Globus pallidus (tissue), 1 donor: ENCODE measurements at regions not wholly inside any gene's neighbourhood (a gene's known extent, or its start where the extent isn't known, plus 50 kb on each side); places are given as distances from the start of the nearest gene placed in this dataset.

ENCODE experiments used
- DNase-seq: peaks from one replicate; pipeline ENCODE4 v3.0.0-alpha.2; 2015; ENCODE audit warnings: low spot score

DNA sequence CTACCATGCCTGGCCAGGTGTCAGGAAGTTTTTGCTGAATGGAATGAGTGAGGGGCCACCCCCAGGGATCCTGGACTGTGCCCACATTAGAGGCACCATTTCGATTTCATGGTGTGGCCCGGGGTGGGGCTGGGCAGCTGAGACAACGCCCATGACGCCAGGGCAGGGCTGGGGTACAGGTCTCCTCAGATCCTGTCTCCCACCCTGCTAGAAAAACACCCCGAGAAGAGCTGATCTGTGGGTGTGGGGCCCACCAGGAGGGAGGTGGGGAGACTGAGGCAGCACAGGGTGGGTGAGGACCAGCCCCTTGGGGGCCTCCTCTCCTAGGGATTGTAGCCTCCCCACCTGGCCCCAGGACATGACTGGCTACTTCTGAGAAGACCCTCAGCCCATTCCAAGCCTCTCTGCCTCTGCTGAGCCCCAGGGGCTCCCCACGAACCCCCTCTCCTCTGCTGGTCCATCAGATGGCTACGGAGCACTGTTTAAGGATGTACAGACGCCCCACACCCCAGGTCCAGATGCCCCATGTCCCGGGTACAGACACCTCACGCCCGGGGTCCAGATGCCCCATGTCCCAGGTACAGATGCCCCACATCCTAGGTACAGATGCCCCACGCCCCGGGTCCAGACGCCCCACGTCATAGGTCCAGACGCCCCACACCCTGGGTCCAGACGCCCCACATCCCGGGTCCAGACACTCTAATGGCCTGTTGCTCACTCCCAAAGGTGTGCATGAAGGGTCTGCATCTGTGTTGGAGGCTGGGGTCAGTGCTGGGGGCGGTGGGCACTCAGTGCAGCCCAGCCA lies 99.4 kb downstream of the MICALL2 start:
- no peak for DNase-seq

GRCh38 chr7:1360521-1360971 lies 98.7 kb downstream of the MICALL2 start:
- no peak for DNase-seq

GRCh38 chr7:1361016-1361755 lies 98.1 kb downstream of the MICALL2 start:
- DNase-seq: no peak

DNA sequence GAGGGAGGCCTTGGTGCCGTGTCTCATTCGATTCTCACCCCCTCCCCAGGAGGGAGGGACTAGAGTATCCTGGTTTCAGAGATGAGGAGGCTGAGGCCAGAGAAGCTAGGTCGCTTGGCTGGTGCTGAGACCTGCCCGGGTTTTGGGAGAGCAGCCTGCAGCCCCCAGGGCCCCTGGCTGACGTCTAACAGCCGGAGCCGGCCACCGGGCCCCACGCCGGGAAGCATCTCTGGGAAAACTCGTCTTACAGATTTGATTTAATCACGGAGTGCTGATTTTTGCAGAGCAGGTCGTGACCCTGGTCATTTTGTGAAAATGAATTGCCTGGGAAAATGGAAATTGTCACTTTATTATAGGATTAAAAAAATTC lies 97.5 kb downstream of the MICALL2 start:
- no peak for DNase-seq

DNA sequence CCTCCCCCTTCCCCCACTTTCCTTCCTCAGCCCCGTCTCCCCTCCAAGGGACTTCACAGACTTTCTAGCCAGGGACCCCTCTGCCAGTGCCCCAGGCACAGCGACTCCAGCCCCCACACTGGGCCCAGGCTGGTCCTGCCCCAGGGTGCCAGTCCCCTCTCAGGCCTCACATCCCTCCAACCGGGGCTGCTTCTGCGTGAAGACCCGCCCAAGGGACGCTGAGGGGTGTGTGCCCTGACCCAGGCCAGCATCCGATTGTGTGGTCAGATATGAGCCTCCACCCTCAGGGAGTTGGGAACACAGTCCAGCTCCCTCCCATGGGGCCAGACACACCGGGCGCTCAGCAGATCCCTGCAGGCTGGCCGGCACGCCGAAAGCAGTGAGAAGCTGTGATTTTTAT lies 97.0 kb downstream of the MICALL2 start:
- DNase-seq: no peak

GRCh38 chr7:1364068-1364905 lies 95.0 kb downstream of the MICALL2 start:
- no peak for DNase-seq

DNA sequence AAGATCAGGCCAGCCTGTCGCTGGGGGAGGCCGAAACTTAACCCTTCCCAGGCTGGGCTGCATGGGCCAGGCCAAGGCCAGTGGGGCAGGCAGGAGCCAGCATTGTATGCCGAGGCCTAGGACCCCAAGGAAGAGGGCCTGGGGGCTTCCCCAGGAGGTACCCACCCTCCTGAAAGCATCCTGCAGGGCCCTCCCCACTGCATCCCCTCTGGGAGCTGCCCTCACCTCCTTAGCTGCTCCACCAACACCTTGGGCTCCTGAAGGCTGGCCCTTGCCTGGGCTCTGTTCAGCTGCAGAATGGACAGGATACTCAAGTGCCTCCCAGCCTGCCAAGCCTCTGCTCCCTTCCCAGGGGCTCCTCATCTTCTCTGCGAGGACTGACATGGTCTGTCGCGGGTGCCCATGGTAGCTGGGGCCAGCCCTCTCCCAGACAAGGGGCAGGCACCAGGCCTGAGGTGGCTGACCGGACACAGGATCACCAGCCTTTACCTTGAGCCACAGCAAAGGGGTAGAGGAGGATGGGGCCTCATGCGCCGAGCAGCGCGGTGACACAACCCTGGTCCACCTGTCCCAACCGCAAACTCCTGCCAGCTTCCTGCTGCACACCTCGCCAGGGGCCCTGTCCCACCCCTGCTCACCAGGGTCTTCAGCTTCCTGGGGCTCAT lies 94.2 kb downstream of the MICALL2 start:
- DNase-seq: no peak

- no peak for DNase-seq
Measured at GRCh38 chr7:1365846-1366245, 93.4 kb downstream of the MICALL2 start.

DNA sequence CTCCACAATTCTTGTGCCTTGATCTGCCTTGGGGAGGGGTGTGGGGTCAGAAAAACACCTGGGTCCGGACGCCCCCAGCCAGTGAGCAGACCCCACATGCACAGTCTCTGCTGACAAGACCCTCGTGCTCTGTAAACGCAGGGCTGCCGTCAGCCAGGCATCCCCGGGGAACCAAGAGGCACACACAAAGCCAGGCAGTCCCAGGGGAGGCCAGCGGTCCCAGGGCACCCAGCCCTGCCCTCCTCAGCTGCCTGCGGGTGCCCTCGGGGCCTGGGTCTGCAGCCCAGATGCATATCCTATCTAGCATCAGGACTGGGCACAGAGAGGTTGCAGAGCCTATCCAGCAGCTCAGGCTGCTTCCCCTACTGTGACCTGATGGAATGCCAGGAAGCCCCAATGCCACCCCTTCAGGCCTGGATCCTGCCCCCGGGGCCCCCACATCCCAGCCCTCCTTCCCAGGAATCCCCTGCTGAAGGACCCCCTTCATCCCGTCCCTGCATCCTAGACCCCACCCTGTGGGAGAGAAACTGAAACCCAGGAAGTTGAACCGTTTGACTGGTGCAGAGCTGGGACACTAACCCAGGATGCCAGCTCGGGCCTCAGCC lies 92.4 kb downstream of the MICALL2 start:
- DNase-seq: no peak

- no peak for DNase-seq
Measured at GRCh38 chr7:1367501-1368183, 91.6 kb downstream of the MICALL2 start.

DNA sequence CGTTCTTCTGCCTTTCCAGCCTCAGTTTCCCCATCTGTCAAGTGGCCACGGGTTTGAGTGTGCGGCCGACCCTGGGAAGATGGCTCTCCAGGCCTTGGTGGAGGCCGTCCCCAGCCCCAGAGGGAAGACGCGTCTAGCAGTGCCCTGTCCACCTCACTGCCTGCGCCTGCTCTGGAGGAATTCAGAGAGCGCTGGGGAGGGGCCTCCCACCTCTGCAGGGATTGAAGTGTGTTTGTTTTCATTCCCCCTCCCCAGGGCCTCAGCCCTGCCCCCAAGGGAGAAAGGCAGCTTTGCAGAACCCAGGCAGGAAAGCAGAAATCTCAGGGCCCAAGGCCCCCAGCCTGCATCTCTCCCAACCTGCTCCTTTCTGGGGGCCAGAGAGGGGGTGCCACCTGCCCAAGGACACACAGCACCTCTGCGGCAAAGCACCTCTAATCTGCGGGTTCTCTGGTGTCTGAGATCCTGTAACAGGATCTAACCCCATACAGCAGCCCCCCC lies 91.0 kb downstream of the MICALL2 start:
- DNase-seq: no peak

DNA sequence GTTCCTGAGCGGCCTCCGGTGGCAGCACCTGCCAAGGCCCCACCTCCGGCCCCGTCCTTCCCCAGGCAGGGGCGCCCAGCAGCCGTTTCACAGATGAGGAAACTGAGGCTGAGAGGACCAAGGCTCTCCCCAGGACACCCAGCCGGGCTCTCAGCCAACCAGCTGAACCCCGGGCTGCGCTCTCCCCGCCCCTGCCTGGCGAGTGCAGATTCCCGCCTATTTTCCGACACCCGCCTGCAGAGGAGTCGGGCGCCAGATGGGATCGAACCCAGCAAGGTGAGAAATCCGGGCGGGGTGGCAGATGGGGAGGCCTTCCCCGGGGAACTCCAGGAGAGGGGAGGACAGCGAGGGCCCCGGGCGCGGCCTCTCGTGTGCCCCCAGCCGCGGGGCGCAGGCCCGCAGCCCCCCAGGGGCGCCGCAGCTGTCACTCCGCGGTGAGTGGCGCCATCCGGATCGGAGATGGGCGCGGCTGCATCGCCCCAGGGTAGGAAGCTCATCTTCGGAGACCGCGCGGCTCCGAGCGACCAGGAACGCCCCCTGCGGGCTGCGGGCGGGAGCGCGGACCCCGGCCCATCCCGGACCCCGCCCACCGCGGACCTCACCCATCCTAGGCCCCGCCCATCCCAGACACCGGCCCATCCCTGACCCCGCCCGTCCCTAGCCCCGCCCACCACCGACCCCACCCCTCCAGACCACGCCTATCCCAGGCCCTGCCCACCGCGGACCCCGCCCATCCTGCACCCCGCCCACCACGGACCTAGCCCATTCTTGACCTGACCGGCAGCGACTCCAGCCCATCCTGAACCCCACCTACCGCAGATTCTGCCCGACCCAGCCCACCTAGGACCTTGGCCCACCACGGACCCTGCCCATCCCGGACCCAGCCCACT lies 90.3 kb downstream of the MICALL2 start:
- no peak for DNase-seq

GRCh38 chr7:1369916-1370657 lies 89.2 kb downstream of the MICALL2 start:
- DNase-seq: no peak

GRCh38 chr7:1370738-1371137 lies 88.5 kb downstream of the MICALL2 start:
- DNase-seq: no peak

DNA sequence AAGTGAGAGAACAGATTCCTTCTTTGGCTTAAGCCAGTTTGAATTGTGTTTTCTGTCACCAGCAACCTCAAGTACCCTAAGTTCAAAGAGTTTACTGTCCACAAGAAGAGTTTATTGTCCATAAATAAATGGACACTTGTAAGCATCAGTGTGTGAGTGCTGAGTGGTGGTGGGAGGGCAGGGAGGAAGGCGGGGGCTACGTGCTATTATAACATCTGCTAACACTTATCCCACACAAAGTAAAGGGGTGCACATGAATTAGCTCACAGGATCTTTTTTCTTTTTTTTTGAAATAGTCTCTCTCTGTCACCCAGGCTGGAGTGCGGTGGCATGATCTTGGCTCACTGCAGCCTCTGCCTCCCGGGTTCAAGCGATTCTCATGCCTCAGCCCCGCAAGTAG lies 87.2 kb downstream of the MICALL2 start:
- DNase-seq: no peak

- no peak for DNase-seq
Measured at GRCh38 chr7:1372671-1373379, 86.4 kb downstream of the MICALL2 start.

GRCh38 chr7:1377111-1377909 lies 82.0 kb downstream of the MICALL2 start:
- no peak for DNase-seq
